ENCODE measurements at regions not wholly inside any gene's neighbourhood (a gene's known extent, or its start where the extent isn't known, plus 50 kb on each side); places are given as distances from the start of the nearest gene placed in this dataset.
"Not testable (repeated sequence)": the region's sequence is repeated elsewhere in the genome, so short reads cannot be mapped to it uniquely, and the experiment has no call there.

DNA sequence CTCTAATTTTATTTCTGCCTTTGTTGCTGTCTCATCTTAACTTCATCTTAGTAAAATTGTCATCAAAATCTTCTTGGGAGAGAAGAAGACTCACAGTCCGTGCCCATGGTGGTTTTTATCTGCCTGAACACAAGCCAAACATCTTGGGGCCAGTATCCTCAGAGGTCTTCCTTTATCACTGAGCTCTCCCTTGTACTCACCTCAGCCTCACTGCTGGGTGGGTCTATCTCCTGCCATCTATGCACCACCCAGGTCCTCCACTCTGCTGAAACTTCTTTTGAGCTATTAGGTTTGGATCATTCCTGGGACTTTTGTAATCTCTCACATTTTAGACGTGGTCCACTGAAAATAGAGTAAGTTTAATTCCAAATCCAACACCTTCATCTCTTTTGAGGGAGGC lies 116.3 kb upstream of the EPB41L4A start:
- no peak for DNase-seq (ENCODE audit: low spot score)
- TF ChIP-seq, protein P1, sequence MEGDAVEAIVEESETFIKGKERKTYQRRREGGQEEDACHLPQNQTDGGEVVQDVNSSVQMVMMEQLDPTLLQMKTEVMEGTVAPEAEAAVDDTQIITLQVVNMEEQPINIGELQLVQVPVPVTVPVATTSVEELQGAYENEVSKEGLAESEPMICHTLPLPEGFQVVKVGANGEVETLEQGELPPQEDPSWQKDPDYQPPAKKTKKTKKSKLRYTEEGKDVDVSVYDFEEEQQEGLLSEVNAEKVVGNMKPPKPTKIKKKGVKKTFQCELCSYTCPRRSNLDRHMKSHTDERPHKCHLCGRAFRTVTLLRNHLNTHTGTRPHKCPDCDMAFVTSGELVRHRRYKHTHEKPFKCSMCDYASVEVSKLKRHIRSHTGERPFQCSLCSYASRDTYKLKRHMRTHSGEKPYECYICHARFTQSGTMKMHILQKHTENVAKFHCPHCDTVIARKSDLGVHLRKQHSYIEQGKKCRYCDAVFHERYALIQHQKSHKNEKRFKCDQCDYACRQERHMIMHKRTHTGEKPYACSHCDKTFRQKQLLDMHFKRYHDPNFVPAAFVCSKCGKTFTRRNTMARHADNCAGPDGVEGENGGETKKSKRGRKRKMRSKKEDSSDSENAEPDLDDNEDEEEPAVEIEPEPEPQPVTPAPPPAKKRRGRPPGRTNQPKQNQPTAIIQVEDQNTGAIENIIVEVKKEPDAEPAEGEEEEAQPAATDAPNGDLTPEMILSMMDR (IDR thresholded peaks at IDR 0.05; ENCODE audit: extremely low read depth, missing control alignments) = no peak

DNA sequence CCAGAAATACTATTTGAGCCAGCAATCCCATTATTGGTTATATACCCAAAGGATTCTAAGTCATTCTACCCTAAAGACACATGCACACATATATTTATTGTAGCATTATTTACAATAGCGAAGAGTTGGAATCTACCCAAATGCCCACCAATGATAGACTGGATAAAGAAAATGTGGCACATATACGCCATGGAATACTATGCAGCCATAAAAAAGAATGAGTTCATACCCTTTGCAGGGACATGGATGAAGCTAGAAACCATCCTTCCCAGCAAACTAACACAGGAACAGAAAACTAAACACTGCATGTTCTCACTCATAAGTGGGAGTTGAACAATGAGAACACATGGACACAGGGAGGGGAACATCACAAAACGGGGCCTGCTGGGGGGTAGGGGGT lies 125.5 kb upstream of the EPB41L4A start:
- DNase-seq (ENCODE audit: low spot score) = not testable (repeated sequence)

DNA sequence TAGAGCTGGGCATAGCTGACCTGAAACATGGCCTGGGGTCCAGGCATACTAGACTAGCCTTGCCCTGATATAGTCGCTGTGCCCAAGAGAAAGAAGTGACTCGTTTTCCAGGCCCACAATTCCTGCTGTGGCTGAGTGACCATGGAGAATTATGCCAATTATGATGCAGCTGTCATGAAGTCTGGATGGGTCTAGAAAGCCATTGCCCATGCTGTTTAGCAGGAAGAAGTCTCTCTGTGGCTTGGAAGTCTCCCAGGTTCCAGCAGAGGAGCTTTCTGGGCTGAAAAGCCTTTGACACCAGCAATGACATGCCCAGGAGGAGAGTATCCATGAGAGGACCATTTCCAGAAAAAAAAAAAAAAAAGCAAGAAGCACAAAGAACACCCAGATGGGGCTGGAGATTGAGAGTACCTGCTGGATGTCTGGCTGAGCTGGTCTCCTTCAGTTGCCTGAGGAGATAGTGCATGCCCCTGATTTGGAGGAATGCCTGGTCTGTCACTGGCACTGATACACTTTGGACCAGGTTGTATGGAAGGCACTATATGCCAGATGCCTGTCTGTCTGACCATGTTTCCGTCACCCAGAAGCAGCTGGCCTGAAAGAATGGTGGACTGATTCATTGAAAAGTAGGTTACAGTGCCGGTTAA lies 128.0 kb upstream of the EPB41L4A start:
- no peak for DNase-seq (ENCODE audit: low spot score)
- TF ChIP-seq, protein P1 (IDR thresholded peaks at IDR 0.05; ENCODE audit: extremely low read depth, missing control alignments) = no peak

DNA sequence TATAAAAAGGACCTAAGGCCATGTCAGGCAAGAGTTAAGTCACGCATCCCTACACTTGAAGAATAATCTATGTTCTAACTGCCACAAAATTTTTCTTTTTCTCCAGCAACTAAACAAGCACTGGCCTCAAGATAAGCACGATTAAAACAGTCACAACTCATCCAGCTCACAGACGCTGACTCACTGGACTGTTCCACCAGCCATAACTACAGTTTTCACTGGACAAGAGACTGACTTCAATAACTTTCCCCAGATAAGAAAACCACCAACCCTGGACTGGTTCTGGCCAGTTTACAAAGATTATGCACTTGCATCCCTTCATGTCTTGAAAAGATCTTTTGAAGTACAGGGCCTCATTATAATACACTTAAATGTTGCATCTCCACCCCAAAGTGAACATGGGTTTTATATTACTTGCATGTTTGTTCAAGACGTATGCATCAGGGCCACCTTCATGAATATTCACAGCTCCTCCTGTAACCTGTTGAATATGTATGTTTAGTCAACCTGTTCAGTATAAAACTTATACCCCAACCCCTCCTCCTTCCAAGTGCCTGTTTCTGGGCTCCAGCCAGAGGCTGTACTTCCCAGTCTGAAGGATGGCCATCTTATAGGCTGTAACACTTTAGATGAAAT lies 129.3 kb upstream of the EPB41L4A start:
- no peak for DNase-seq (ENCODE audit: low spot score)
- TF ChIP-seq, protein P1 (IDR thresholded peaks at IDR 0.05; ENCODE audit: extremely low read depth, missing control alignments) = no peak

DNA sequence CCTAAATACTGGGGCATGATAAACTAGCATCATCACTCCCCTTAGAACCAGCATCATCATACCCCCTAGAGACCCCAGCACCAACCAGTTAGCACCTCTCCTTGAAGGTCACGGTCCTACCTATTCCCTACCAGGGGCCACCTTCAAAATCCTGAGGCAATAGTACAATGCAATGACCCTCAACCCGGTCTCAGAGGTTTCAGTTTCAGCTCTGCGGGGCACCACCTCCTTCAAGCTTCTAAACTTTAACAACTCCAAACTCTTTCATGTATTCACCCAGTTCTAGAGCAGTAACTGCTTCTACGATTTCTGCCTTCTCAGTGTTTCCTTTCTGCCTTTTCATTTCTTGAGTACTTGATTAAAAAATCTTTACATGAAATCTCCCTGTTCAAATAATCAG lies 130.1 kb upstream of the EPB41L4A start:
- TF ChIP-seq, protein P1 (IDR thresholded peaks at IDR 0.05; ENCODE audit: extremely low read depth, missing control alignments) = no peak
- no peak for DNase-seq (ENCODE audit: low spot score)

DNA sequence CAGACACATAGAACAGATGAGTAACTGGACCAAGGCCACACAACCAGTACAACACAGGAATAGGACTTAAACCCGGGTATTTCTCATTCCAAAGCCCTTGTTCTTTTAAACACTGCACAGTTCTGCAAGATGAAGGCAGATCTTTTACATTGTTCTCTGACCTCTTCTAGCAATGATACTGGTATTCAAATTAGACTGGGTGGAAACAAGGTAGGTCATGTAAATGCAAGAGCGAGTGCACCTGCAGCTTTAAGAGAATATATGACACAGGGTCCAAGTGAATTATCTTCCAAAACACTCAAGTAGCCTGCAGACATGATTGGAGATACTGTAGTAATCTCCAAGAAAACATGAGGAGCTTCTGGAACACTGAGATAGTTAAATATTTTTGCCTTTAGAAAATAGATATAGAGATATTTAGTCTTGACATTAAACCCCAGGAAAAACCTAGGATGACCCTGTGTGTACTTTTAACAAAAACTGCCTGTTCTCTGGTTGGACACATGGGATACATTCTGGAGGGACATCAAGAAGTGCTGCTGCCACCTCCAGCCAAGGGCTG lies 130.6 kb upstream of the EPB41L4A start:
- TF ChIP-seq, protein P1 (IDR thresholded peaks at IDR 0.05; ENCODE audit: extremely low read depth, missing control alignments) = no peak
- DNase-seq (ENCODE audit: low spot score) = no peak

DNA sequence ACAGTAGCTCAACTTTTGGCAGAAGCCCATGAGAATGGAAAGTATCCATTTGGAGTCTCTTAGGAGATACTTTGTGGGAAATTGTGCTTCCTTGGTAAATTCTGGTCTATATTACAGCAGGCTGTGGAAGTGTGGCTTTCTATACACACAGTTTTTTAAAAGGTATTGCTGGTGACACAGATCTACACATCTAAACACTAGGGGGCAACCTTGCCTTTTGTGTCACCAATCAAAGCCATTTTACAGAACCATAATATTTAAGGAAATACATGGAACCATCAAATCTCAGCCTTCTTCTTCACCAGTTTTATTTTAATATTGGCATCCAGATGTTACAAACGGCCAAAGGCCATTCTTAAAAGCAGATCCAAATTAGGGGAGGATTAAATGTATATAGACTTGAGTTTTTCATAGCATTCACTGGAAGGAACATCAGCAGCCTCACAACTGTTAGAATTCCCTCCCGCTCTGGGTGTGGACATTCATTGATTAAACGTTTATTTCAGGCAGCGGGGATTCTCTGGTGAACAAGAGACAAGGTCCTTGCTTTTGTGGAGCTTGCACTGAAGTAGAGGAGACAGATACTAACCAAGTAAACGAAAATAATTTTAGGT lies 132.4 kb upstream of the EPB41L4A start:
- peak; percentile 52 for DNase-seq (ENCODE audit: low spot score)

More for the DNA sequence above, 132.4 kb upstream of the EPB41L4A start:
- TF ChIP-seq, protein P1 (IDR thresholded peaks at IDR 0.05; ENCODE audit: extremely low read depth, missing control alignments) = peak; percentile 38

Data from GM20000 (cell line).